GM19467 (cell line): ENCODE measurements at regions not wholly inside any gene's neighbourhood (a gene's known extent, or its start where the extent isn't known, plus 50 kb on each side); places are given as distances from the start of the nearest gene placed in this dataset.
"Not testable (repeated sequence)": the region's sequence is repeated elsewhere in the genome, so short reads cannot be mapped to it uniquely, and the experiment has no call there.

ENCODE experiments used
- ATAC-seq: cut with Tn5 transposase; IDR thresholded peaks from one replicate; pipeline ENCODE4 v1.9.1; 2021; ENCODE audit warnings: mild to moderate bottlenecking, moderate library complexity; ENCODE audit not compliant: unreplicated experiment

DNA sequence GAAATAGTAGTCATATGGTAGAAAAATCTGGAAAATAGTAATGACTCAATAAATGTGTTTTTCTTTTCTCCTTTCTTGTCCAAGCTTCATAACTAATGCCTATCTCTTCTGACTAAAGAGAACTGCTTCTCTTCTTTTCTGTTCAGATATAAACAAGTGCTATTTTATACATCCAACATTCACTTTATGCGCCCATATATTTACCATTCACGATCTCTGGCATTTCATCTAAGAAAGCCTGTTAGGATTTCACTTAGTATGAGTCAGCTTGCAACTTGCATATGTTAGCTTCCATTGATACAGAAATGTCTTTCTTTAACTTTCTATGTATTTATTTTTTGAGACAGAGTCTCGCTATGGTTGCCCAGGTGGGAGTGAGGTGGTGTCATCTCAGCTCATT is 224.9 kb downstream of the VAPA start:
- no peak for ATAC-seq

DNA sequence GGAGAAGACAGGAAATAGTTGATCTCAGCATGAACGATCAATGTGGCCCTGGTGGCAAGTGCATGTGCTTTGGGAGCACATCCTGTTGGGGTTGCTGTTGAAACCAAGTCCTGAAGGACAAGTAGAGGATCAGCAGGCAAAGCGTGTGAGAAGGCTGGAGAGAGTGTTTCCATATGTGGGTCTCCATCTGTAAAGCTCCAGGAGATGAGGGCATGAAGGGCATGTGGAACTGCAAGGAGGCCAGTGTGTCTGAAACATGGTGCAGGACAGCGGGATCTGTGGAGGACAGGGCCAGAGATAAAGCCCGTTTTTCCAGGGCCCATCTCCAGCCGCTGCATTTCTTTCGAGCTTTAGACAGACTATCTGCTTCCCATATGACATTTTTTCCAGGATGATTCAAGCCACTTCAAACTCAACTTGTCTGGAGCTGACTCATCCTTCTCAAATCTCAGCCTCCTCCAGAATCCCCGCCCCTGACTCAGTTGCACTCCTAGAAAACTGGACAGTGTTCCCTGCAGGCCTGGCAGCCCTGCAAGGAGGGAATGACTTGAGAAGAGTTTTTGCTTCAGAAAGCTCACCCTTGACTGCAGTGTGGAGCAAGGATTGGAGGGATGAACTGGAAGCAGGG is 226.1 kb downstream of the VAPA start:
- ATAC-seq, result no peak

DNA sequence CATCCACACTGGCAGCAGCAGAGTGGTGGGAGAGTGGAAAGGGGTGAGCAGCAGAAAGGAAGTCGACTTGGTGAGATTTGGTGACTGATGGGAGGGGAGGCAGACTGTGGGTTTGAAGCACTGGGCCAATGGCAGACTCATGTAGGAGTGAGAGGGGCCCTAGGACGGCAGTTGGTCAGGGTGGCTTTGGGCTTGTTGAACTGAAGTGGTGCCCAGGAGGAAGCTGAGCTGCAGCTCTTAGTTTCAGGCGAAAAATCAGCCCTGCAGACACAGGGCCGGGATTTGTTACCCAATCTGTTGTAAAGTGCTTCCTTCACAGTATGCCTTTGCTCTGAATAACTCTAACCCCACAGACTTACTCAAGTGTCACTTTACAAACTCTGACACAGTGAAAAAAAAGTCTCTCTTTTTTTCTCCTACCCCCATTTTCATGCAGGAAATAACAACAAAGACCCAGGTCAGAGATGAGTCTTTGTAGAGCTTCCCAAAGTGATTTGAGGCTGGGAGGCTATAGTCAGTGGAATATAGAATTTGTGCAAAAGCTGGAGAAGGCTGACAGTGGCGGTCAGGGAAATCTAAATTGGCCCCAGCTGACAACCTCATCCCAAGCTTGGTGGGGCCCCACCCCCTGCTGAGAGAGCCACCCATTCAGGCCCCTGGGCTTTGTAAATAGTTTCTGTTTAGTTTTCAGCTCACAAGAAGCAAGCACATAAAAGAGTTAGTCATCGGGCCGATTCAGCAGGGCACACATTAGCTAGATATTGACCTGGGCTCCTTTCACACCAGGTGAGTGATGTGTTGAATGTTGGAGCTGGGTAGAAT is 226.9 kb downstream of the VAPA start:
- ATAC-seq, result no peak

DNA sequence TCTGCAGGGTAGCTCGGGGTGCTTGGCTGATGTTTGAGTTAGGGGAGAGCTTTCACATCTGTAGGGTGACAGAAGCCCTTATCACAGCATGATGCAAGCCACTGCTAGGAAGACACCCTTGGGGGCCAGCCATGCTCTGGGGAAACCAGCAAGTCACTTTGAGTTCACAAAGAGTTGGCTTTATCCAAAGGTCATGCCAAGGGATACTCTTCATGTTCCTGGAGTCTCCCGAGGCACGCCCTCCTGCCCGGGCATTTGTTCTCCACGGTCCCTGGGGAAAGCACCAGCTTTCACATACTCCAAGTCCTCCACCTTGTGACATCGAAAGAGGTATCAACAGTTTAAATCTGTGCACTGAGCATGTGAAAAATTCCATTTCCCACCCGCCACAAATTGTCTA is 227.7 kb downstream of the VAPA start:
- no peak for ATAC-seq

DNA sequence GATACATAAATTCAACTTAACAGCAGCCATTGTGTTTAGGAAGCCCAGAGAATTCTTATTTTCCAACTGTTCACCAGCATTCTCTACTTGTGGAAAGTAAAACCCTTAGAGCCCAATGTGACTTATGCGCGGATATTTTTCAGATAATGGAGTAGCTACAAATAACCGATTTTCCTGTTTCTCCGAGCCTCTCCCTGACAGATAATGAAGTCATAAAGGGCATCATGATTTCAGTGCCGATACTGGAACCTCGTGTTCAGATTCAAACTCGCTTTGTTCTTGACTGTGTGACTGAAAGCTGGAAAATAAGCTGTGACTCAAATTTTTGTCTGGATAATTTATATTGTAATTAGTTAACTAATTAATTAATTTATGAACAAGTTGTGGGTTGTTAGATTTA is 228.2 kb downstream of the VAPA start:
- no peak for ATAC-seq

DNA sequence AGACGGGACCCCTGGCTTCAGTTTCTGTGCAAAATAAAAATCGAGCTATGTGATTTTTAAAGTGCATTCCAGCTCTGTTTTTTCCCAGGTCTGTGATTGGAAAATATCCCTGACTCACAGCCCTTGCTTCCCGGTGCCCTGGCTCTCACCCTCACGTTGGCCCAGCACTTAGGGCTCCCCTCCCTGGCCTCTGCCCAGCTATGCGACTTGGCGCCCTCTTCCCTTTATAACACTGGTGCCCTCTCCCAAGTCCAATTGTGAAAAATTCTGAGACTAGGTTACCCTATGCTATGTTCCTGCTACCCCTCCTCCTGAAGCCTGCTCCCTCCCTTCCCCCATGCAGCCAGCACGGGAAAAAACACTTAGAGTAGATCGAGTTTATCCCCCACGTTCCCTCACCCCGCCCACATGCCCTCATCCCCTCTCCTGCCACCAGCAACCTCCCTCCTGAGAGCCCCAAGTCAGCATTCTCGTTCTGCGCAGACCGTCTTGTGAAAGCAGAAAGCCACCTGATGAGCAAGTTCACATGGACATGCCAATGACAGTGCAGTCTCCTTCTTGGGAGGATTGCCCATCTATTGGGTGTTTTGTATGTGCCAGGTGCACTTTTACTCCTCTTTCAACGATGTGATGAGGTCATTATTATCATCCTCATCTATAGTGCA is 228.8 kb downstream of the VAPA start:
- no peak for ATAC-seq

DNA sequence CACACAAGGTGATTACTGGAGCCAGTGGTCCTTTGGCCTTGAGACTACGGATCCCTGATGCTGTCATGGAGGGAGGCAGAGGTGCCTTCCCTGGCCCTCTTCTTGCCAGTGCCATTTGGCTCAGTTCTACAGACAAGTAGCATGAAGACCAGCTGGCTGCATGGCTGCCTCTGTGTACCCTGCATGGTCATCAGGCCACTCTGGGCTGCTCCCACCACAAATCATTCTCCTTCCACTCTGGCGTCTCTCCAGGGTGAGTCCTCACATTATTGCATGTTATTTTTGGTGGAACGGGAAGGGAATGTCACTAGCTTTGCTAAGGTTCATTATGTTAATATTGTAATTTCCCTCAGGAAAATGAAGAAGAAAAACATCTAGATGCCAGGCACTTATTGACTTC is 229.8 kb downstream of the VAPA start:
- ATAC-seq, result no peak

DNA sequence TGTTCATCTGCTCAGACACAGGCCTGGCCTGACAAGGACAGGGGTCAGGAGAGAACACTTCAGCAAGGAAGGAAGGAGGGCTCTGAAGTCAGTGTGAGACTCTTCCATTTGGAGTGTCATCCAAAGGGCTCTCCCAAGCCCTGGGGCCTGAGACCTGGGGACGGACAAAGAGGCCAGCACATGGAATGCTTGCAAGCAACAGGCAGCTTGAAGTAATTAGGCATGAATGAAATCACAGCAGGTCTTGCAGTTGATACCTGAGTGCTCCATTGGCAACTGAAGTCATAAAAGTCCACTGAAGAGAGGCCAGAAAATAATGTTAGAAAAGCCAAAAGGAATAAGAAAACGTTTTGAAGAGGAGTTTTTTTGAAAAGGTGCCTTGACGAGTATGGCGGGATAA is 231.7 kb downstream of the VAPA start:
- ATAC-seq, result no peak

DNA sequence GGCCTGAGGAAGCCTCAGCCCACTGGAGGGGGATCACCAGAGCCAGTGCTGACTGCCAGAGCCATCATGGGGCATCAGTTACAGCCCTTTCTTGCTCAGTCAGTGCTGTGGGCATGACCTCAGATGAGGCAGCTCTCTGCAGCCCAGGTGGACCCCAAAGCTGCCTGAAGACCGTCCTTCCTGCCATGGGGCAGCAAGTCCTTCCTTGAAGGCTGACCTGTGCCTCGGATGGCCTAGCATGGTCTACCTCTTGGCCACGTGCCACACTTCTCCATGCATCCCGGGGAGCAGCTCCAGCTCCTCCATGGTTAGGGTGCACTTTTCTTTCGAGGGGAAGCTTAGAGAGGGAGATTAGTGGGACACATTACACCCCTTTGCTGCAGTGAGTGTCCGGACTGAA is 233.4 kb downstream of the VAPA start:
- ATAC-seq, result no peak

DNA sequence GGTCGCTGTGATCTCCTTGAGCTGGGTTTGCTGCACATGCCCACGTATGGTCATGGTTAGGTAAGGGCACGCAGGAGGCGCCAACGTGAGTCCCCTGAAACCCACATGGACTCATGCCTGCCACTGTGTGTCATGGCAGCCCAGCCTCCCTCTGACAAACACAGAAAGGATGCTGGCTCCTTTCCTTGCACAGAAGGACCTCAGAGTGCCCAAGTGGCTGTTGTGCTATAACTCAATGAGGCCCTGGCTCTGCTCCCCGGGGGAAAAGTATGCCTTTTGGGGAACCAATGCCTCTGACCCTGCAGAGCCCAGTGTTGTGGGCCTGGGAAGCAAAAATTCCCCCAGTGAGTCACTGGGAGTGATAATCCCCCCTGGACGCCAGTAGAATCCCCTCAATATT is 233.9 kb downstream of the VAPA start:
- ATAC-seq, result no peak

DNA sequence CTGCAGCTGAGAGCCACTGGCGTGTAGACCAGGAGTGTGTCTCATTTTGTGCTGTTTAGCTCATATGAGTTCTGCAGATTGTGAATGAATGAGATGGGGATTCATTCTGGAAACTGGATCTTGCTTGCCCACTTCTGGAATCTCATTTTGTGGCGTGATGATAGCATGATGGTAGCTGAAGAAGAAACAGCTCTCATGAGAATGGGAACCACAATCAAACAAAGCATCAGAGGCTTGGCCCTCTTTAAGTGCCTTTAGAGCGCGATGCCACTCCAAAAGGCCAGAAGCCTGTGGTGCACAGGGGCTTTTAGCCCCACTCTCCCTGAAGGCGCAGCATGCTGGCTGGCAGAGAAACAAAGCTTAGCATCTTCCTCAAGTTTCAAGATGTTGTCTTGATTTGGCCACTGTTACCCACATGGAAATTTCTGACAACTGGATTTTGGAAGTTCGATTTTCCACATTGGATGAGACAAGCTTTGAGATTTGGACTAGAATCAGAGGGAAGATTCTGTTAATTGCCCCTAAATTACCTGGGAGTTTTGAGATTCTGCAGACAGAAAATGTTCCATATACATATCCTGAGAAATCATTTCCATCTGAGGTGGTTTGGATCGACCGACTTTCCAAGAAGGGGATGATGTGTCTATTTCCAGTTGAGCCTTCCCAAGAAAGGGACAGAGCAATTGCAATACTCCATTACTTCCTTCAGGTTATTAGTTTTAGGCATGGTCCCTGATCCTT is 234.5 kb downstream of the VAPA start:
- no peak for ATAC-seq

DNA sequence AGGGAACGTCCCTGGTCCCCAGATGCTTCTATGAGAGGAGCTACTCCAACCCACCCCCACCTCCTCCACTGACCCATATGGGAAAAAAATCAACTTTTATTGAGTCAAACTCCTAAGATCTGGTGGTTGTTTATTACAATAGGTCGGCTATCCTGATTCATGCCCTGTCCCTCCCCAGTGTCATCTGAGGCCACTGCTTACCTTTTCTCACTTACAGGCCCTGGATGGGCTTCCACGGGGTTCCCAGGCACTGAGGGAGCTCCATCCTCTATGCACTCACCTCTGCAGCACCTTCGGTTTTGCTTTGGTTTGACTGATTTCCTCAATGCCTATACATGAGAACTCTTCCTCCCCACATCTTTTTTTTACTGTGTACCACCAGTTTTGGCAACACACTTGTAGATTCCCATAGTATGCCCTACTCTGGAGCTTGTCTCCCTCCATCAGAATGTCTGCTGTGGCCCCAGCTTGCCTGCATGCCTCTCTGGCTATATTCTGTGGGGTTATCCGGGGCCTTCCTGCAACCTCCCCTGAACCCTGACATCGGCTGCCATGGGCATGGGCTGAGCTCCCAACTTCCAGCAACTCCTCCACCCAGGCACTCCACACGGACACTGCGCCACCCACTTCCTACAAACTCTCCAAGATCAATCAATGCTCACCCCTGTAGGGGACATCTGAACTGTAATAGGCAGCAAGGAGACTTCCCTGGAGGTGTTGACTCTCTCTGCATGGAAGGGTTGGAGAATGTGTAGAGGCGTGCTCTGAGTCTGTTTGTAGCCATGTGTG is 236.1 kb downstream of the VAPA start:
- no peak for ATAC-seq

DNA sequence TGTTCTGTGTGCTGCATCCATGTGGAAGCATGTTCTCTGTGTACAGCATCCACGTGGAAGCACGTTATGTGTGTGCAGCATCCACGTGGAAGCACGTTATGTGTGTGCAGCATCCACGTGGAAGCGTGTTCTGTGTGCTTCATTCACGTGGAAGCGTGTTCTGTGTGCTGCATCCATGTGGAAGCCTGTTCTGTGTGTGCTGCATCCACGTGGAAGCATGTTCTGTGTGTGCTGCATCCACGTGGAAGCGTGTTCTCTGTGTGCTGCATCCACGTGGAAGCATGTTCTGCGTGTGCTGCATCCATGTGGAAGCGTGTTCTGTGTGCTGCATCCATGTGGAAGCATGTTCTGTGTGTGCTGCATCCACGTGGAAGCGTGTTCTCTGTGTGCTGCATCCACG is 236.8 kb downstream of the VAPA start:
- not testable (repeated sequence) for ATAC-seq

DNA sequence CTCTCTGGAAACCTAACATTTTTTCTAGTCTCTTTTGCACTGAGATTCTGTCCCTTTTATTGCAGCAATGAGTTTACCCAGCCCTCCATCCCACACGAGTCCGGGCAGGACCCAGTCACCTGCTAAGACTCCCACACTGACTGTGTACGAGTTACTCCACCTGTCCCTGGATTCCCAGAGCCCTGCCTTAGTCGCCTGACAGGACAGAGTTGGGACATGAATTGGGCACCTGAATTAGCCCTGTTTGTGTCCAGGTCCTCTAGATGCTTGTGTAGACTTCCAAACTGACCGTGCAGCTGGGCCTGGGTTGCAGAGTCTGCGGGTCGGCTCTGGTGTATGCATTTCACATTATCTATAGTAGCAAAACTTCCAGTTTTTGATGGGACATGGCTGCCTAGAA is 238.7 kb downstream of the VAPA start:
- ATAC-seq, result no peak

DNA sequence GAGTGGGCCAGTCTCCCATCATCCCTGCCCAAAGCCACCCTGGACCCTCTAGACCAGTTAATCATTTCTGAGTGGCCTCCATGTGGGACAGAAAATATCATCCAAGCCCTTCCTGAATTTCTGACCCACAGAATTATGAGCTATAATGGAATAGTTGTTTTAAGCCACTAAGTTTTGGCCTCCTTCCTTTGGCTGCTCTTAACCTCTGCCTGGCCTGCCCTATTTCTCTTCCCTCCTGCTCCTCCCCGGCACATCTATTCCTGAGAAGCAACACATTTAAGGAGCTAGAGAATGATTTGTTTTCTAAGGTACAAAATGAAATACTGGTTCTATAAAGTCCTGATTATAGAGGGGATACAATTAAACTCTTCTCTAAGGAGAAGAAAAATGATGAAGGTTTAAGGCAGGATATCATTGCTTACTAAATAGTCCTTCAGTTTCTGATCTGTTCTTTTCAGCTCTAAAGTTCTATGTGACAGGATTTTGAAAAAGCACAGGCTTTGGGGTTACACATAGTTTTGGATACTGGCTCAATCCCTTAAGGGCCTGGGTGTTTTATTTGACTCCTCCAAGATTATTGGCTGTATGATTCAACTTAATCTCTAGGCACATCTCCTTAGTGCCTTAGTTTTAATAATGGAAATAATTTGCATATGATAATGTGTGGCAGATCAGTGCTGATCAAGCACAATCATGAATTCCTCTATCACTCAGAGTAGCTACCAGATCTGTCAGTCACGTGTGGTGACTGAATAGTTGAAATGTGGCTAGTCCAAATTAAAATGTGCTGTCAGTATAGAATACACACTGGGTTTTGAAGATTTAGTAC is 240.3 kb downstream of the VAPA start:
- ATAC-seq, result no peak

DNA sequence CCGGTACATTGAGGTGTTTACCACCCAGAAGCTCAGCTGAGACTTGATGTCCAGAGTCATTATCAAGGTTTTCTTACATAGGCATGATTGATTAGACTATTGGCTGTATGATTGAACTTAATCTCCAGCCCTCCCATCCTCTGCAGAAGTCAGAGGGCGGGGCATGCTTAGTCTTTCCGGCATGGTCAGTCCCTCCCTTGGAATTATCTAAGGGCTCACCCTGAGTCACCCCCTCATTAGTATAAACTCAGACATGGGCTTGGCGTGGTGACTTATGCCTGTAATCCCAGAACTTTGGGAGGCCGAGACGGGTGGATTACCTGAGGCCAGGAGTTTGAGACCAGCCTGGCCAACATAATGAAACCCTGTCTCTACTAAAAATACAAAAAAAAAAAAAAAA is 243.9 kb downstream of the VAPA start:
- no peak for ATAC-seq

DNA sequence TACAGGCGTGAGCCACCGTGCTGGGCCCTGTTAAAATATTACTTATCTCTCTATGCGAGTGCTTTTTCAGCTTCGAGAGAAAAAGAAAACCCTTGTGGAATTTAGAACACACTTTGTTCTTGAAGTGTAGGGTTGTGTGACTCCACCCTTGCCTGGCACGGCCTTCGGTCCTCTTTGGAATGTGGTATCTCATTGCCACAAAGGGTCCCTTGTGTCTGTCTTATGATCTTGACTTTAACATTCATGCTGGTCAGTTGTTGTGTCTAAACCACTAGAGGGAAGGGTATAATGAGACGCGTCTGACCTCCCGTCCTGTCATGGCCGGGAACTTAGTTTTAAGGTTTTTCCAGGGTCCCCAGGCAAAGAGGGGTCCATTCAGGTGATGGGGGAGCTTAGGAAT is 246.4 kb downstream of the VAPA start:
- ATAC-seq, result no peak

DNA sequence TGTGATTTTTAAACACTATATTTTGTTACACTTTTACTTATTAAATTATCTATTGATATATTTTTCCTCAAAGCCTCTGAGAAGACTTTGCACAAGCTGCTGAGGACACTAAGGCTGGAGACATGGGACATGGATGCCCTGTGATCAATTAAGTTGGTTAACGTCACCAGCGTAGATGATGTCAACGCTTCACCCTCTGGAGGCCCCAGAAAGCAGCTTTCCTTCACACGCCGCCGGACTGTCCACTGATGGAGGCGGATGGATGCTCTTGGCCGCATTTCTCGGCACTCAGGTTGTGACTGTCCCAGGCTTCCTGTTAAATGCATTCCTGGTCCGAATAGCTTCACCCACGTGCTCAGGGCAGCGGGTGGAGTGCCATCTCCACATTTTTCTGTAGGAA is 247.5 kb downstream of the VAPA start:
- ATAC-seq, result no peak

DNA sequence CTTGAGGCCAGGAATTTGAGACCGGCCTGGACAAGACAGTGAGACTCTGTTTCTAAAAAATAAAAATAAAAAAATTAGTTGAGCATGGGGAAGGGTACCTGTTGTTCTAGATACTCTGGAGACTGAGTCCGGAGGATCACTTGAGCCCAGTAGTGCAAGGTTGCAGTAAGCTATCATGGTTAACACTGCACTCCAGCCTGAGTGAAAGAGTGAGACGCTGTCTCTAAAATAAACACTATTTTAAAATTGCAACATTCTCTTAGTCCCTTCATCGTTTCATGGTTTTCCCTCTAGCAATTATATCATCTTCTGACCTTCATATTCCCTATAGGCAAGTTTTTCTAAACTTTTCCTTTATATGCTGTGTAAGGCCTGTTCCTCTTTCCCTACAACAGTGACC is 248.5 kb downstream of the VAPA start:
- no peak for ATAC-seq
